ENCODE measurements at regions not wholly inside any gene's neighbourhood (a gene's known extent, or its start where the extent isn't known, plus 50 kb on each side); places are given as distances from the start of the nearest gene placed in this dataset.

DNA sequence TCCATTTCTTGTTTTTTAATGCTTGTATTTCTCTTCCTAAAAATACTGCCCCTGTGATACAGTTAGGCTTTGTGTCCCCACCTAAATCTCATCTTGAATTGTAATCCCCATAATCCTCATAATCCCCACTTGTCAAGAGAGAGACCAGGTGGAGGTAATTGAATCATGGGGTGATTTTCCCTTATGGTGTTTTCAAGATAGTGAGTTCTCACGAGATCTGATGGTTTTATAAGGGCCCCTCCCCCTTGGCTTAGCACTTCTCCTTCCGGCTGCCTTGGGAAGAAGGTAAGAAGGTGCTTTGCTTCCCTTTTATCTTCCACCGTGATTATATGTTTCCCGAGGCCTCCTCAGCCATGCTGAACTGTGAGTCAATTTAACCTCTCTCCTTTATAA is 227.4 kb downstream of the MAN2A1 start:
- no peak for DNase-seq

DNA sequence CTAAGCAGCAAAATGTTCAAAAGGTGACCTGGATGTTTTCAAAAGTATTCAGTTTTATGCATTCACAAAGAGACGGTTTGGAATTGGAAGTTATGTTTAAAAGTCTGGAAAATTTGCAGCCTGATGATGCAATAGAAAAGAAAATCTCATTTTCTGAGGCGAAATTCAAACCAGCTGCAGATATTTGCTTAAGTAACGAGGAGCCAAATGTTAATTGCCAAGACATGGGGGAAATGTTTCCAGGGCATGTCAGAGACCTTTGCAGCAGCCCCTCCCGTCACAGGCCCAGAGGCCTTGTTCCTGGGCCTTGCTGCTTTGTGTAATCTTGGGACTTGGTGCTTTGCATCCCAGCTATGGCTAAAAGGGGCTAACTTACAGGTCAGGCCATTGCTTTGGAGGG is 228.2 kb downstream of the MAN2A1 start:
- no peak for DNase-seq

- DNase-seq: no peak
Measured at GRCh38 chr5:109920736-109921135, 231.0 kb downstream of the MAN2A1 start.

- no peak for DNase-seq
Measured at GRCh38 chr5:109921735-109922380, 232.1 kb downstream of the MAN2A1 start.

DNA sequence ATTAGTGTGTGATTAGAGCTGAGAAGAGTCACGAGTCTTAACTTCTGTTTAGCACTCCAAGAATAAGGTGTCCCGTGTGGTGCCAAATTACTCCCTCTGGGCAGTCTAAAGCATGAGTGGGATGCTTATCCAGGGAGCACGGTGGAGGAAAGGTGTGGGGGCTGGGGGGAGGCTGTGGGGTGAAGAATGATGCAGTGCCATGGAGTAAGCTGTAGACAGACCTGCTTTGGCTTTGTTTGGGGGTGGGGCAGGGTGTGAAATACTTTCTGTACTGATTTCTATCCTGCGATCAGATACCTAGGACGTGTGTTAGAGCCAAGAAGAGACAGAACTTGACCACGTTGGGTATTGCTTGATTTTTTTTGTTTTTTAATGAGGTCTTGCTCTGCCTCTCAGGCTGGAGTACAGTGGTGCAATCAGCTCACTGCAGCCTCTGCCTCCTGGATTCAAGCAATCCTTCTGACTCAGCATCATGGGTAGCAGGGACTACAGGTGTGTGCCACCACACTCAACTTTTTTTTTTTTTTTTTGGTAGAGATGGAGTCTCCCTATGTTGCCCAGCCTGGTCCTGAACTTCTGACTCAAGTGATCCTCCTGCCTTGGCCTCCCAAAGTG is 232.8 kb downstream of the MAN2A1 start:
- DNase-seq: no peak

GRCh38 chr5:109923205-109923604 is 233.5 kb downstream of the MAN2A1 start:
- no peak for DNase-seq

- no peak for DNase-seq
Measured at GRCh38 chr5:109924237-109925107, 234.7 kb downstream of the MAN2A1 start.

DNA sequence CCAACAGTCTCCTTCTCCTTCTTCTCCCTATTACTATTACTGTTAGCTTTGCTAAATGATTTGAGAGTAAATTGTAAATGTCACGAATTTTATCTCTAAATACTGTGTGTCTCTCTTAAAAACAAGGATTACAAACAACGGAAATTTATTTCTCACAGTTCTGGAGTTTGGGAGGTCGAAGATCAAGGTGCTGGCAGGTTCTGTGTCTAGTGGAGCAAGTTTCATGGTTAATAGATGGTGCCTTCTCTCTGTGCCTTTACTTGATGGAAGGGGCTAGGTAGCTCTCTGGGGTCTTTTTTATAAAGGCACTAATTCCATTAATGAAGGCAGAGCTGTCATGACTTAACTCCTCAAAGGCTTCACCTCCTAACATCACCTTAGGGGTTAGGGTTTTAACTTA is 237.9 kb downstream of the MAN2A1 start:
- no peak for DNase-seq

DNA sequence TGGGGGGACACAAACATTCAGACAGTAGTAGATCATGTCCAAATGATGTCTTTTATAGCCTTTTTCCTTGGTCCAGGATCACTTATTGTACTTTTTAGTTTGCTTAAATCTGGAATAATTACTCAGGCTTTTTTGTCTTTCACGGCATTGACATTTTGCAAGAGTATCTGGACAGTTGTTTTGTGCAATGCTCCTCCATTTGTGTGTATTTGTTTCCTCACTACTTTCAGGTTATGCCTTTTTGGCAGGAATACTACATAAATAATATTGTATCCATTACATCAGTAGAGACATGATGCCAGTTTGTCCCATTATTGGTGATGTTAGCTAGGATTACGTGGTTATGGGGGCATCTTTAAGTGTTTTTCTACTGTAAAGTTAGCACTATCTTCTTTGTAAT is 238.3 kb downstream of the MAN2A1 start:
- no peak for DNase-seq

DNA sequence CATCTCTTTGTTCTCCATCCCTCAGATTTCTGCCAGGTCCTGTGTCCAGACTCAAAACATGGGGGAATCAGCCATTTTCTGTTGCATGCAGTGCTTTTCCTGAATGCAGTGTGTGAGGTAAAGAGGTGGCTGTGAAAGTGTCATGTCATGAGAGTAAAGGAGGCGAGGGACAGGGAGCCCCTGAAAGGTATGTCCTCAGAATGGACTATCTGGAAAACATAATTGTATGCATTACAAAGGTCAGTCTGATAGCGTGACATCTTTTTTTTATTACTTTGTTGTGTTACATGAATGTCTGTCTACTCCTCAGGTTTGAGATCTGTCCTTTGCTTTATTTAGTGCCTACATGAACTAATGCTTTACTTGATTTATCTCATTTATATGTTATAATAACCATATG is 239.1 kb downstream of the MAN2A1 start:
- no peak for DNase-seq

GRCh38 chr5:109929376-109929775 is 239.6 kb downstream of the MAN2A1 start:
- no peak for DNase-seq

DNA sequence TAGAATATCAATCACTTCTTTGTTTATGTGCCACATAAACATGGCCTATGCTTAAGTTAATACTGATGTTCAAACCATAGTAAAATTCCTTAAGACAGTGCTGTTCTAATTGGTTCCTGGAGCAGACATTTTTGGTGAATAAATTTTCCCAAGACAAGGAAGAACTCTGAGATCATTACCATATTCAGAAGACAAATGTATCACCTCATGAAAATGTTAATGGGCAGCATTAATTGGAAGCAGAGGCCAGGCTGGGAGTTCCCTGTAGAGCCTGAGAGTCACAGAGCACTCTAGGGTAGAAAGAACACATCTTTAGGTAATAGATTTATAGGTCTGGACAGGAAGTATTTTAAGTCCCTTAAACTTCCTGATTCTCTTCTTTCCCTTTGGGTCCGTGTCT is 240.2 kb downstream of the MAN2A1 start:
- no peak for DNase-seq

GRCh38 chr5:109931049-109931780 is 241.5 kb downstream of the MAN2A1 start:
- no peak for DNase-seq

DNA sequence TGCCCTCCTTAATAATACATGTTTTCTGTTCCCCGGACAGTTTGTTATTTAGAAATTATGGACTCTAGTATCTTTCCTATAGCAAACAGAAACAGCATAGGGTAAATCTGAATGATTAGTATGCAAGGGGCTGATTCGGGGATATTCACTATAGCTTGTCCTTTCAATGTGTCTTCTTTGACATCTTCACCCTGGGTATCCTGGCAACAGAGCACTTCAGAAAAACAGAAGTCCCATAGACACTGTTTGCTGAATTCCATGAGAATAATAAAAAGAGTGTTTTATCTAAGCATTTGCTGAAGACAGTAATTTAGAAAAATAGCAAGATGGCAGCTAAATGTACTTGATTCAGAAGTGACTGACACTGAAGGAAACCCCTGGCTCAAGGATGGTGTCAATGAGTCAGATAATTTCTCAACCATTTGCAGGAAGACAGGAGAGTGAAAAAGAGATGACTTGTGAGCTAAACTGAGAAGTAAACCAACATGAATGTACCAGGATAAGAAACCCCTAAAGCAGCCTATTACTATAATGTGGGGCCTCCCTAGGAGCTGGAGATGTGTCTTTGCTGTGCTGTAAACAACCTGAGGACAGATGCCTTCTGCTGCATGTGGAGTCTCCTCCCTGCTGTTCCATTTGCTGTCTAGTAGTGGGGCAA is 246.2 kb downstream of the MAN2A1 start:
- no peak for DNase-seq

DNA sequence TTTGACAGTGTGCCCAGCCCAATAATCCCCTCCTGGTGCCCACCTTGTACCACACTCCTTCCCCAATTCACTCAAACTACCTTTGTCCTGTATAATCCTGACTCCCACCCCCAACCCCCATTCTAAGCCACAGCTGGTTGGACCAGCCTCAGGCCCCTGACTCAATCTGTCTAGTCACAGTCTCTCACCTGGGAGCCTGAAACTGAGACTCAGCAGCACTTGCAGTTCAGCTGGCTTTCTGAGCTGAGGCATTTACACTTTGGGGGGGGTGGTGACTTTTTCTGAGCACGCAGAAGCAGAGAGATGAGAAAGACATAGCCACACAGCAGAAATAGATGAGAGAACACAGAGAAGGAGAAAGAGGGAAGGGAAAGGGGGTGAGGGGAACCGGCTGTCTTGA is 247.3 kb downstream of the MAN2A1 start:
- DNase-seq: no peak

DNA sequence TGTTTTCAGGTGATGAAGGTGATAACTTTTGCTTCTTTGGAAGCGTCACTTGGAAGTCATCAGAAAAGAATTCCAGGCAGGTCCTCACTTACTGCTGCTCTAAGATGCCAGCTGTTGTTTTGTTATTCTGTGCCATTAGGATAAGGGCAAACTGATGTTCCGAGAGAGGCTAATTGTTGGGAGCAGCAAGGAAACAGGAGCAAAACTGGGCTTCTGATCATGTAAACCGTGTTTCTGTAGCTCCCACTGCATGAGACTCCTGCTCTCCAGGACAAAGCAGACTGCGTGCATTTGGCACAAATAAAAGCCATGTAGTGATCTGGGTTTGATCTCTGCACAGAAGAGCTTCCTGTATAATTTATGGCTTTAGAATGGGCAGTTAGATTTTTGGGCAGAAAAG is 248.2 kb downstream of the MAN2A1 start:
- no peak for DNase-seq

GRCh38 chr5:109938453-109938852 is 248.7 kb downstream of the MAN2A1 start:
- DNase-seq: no peak

DNA sequence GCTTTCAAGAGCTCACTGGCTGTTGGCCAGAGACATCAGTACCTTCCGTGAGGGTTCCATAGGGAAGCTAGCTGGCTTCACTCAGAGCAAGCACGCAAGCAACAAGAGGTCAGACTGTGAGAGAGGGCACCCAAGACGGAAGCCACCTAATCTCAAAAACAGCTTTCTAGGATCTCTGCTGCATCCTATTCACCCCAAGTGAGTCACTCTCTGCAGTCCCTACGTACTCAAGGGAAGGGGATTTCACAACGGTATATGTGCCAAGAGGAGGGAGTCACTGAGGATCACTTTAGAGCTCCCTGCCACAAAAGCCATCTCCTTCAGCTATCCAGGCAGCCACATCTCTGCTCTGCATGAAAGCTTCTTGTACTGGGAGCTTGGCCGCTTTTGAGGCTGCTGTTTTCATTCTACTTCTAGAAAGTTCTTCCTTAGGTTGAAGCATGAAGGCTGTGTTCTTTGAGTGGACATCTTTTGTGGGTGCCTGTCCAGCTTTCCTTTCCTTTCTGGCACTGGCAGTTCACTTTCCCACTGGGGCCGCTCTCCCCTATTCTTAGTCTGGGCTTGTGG is 249.5 kb downstream of the MAN2A1 start:
- no peak for DNase-seq

GRCh38 chr5:109942646-109943045 is 252.9 kb downstream of the MAN2A1 start:
- no peak for DNase-seq

GRCh38 chr5:109943701-109944235 is 254.0 kb downstream of the MAN2A1 start:
- no peak for DNase-seq

DNA sequence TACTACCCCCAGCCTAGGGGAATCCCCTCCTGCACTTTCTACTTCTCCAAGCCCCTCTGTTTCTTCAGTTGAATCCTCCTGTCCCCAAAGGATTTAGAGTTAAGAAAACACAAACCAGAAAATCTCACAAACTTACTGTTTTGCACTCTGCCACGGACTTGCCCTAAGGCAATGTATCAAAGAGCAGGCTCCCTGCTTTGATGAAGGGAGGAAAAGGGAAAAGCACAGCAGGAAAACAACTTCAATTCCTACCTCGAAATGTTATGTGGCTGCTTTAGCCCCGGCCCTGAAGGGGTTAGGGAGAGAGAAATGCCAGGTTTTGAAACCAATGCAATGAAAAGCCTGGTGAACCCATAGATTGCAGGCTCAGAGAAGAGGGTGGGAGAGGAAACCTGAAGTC is 254.7 kb downstream of the MAN2A1 start:
- DNase-seq: no peak

DNA sequence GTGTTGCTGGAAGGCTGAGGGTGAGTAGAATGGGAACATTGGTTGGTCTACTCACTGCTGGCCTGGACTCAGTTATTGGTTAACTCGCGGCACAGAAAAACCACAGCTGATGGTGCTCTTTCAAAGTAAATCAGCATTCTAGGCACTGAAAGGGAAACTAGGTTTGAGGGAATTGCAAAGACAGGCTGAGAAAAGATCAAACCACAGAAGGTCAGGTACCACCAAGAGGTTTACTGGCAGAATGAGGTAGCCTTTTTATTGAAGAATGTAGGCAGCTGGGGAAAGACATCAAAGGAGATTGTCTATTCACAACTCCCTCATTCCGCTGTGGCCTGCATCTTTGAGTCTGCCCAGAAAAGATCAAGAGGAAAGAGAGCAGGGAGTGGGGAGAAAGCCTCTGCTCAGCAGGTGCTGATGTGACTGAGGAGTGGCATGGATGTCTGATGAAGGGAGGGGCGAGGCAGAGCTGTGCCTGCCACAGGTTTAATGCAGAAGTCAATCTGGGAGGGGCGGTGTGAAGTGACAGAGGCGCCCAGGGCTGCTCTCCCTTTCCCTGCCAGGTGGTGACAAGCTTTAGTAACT is 255.5 kb downstream of the MAN2A1 start:
- DNase-seq: no peak
